ENCODE measurements at regions not wholly inside any gene's neighbourhood (a gene's known extent, or its start where the extent isn't known, plus 50 kb on each side); places are given as distances from the start of the nearest gene placed in this dataset.

GRCh38 chr6:146981981-146982380 lies 222.2 kb upstream of the STXBP5 start:
- TF ChIP-seq CTCF (conservative IDR thresholded peaks at IDR 0.05 in 1 of 2, IDR thresholded peaks at IDR 0.05 in 1 of 2; ENCODE audit: low read depth in 1 of 2, low read length in 2 of 2) (no peak), EZH2 (IDR thresholded peaks at IDR 0.05; ENCODE audit: low read length, missing control alignments) (no peak)
